ENCODE measurements at regions not wholly inside any gene's neighbourhood (a gene's known extent, or its start where the extent isn't known, plus 50 kb on each side); places are given as distances from the start of the nearest gene placed in this dataset.

DNA sequence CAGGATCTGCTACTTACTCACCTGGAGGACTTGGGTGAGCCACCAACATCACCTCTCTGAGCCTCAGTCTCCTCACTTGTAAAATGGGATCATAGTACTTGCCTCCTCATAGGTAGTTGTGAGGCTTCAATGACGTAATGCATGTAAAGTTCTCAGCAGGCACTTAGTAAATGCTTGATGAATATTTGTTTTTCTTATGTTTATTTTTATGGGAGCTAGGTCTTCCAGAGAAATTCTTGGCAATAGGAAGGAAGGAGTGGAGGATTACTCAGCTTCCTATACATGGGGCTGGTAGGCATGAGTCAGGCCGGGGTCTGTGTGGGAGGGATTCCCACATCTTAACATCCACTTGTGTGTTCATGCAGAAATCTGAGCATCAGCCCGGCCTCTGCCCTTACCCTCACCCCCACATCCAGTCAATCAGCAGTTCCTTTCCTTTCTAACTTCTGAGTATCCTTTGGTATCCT, 95.4 kb upstream of the USP24 start:
- no peak for DNase-seq (ENCODE audit: low read depth)
- no peak overlapping the region for H3K4me3 ChIP-seq (ENCODE audit: low read depth, low read length)
- TF ChIP-seq, protein P1, sequence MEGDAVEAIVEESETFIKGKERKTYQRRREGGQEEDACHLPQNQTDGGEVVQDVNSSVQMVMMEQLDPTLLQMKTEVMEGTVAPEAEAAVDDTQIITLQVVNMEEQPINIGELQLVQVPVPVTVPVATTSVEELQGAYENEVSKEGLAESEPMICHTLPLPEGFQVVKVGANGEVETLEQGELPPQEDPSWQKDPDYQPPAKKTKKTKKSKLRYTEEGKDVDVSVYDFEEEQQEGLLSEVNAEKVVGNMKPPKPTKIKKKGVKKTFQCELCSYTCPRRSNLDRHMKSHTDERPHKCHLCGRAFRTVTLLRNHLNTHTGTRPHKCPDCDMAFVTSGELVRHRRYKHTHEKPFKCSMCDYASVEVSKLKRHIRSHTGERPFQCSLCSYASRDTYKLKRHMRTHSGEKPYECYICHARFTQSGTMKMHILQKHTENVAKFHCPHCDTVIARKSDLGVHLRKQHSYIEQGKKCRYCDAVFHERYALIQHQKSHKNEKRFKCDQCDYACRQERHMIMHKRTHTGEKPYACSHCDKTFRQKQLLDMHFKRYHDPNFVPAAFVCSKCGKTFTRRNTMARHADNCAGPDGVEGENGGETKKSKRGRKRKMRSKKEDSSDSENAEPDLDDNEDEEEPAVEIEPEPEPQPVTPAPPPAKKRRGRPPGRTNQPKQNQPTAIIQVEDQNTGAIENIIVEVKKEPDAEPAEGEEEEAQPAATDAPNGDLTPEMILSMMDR (IDR thresholded peaks at IDR 0.05; ENCODE audit: low read depth, low read length, missing control alignments) = no peak

DNA sequence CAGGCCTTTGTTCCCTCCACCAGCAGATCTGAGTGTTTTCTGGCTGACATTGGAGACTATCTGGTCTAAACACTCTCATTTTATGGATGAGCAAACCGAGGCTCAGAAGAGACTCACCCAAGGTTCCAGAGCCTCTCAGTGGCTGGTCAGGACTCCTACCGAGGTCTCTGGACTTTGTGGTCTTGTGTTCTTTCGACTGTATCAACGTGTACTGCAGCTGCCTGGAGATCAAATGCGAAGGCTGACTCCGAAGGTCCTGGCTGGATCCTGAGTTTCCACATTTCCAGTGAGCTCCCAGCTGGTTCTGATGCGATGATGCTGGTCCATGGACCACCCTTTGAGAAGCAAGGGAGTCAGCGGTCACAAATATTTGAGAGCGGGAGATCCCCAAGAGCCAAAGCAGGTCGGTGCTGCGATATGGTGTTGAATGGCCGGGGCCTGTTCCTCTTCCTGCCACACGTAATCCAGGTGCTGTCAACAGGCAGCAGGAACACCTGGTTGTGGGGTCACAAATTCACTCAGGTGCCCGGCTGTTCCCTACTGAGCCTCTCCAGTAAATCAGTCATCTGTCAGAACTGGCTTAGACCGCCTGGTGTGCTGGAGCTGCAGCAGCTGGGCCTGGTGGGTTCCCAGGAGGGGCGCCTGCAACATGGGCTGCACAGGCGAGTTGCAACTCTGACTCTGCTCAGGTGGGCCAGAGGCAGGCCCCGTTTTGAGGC, 94.8 kb upstream of the USP24 start:
- TF ChIP-seq, protein P1 (IDR thresholded peaks at IDR 0.05; ENCODE audit: low read depth, low read length, missing control alignments) = no peak
- DNase-seq (ENCODE audit: low read depth) = no peak
- no peak overlapping the region for H3K4me3 ChIP-seq (ENCODE audit: low read depth, low read length)

DNA sequence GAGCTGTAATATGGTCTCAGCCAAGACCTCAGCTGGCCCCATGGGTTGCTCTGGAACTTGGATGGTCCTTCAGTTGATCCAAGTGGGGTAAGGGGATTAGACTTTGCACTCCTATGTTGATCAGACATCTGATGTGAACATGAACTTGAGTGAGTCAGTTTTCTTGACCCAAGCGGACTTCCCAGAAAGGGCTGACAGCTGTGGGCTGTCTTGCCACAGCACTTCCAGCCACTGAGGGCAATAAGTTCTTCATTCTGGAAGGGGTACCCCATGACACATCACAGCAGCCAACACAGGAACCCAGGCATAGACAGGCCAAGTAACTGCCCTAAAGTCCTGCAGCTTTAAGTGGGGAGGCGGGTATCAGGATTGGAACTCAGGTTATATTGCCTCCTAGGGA, 93.9 kb upstream of the USP24 start:
- no peak for DNase-seq (ENCODE audit: low read depth)
- H3K4me3 ChIP-seq (ENCODE audit: low read depth, low read length) = no peak overlapping the region
- TF ChIP-seq, protein P1 (IDR thresholded peaks at IDR 0.05; ENCODE audit: low read depth, low read length, missing control alignments) = no peak

DNA sequence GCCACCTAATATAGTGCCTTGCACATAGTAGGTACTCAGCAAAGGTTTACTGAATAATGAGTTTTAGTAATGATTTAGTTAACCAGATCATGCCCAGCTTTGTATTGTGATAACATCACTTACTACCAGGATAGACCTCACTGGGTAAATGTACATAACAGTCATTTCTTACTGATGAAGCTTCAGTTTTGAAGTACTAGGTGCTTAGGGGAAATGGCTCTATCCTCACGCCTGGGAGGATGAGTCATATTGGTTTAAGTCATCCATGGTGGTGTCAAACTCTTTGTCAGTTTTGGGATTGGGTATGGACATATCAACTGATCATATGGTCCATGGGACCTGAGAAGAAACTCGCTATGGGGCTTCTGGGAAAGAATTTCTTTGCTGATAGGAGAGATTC, 90.6 kb upstream of the USP24 start:
- no peak for DNase-seq (ENCODE audit: low read depth)
- no peak overlapping the region for H3K4me3 ChIP-seq (ENCODE audit: low read depth, low read length)
- TF ChIP-seq, protein P1 (IDR thresholded peaks at IDR 0.05; ENCODE audit: low read depth, low read length, missing control alignments) = no peak

DNA sequence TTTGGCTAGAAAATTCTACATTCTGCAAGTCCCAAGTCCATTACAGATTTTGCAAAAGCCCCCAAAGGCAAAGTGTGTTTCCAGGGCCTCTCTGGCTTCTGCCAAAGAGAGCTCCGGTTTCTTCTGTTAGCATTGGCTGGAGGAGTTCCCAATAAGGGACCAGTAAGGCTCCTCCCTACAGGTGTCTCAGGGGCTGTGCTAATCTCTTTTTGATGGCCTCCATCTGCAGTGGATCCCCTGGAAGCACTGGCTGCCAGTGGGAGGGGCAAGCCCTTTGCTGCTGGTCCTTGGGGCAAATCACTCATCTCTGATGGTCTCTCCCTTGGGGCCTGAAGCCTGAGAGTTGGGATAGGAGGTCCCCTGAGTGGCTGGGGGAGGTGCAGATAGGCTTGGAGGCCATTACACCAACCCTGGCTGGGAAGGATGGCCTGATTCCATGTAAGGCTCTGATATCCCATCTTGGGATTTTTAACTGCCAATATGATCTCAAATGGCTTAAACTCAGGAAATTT, 89.1 kb upstream of the USP24 start:
- no peak for DNase-seq (ENCODE audit: low read depth)
- H3K4me3 ChIP-seq (ENCODE audit: low read depth, low read length) = no peak overlapping the region
- TF ChIP-seq, protein P1 (IDR thresholded peaks at IDR 0.05; ENCODE audit: low read depth, low read length, missing control alignments) = no peak

DNA sequence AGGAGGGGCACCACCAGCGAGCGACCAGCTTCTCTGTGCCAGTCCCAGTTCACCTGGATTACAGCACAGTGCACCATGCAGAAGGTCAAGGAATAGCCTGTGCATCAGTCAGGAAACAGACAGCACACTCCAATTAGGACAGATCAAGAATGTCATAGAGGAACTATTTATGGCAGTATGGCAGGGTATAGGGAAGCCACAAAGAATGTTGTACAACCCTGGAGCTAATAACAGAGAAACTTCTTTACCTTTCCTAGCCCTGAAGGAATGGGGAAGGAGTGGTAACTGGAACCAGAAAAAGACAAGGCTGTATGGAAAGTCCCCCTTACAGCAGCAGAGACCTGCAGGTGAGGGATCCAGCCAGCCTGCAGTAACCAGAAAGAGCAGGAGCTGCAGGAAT, 87.8 kb upstream of the USP24 start:
- DNase-seq (ENCODE audit: low read depth) = no peak
- H3K4me3 ChIP-seq (ENCODE audit: low read depth, low read length) = no peak overlapping the region
- TF ChIP-seq, protein P1 (IDR thresholded peaks at IDR 0.05; ENCODE audit: low read depth, low read length, missing control alignments) = no peak

DNA sequence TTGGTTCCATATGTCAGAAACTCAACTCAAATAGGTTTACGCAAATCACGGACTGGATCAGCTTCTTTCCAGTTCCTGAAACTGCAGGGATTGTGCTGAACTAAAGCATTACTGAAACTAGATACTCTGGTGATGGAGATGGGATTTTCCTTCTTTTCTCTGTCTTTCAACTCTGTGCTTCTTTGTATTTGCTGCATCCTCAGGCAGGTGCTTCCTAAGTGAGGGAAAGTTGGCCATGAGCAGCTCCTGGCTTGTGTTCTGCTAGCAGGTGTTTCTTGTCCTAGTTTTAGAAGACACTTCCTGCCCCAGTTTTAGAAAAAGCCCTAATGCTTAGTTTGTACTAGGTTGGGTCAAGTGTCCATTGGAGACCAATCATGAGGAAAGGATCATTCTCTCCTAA, 86.7 kb upstream of the USP24 start:
- DNase-seq (ENCODE audit: low read depth) = no peak
- no peak overlapping the region for H3K4me3 ChIP-seq (ENCODE audit: low read depth, low read length)
- TF ChIP-seq, protein P1 (IDR thresholded peaks at IDR 0.05; ENCODE audit: low read depth, low read length, missing control alignments) = no peak

Data from GM12864 (cell line).